Neural progenitor cell (in vitro differentiated cells): ENCODE measurements at regions not wholly inside any gene's neighbourhood (a gene's known extent, or its start where the extent isn't known, plus 50 kb on each side); places are given as distances from the start of the nearest gene placed in this dataset.

Source experiments
- DNase-seq: peaks from one replicate; pipeline ENCODE4 v3.0.0-alpha.2; 2016; ENCODE audit warnings: low spot score
- H2AFZ ChIP-seq: fragments of 200-600 bp; sonication (generic); replicated peaks from 2 replicates; pipeline ENCODE4 v1.6.1; 2016; ENCODE audit warnings: antibody characterized with exemption
- H3F3A ChIP-seq: fragments of 200-600 bp; sonication (generic); 2 replicates; pipeline ENCODE4 v1.6.1; 2016; ENCODE audit warnings: antibody characterized with exemption, low read depth
- H3K27ac ChIP-seq: fragments of 200-600 bp; sonication (generic); 2 replicates; pipeline ENCODE4 v1.5.1; 2016; ENCODE audit warnings: mild to moderate bottlenecking
- H3K27me3 ChIP-seq: fragments of 200-600 bp; sonication (generic); 2 replicates; pipeline ENCODE4 v1.6.1; 2016; ENCODE audit warnings: mild to moderate bottlenecking, moderate library complexity
- H3K36me3 ChIP-seq: fragments of 200-600 bp; sonication (generic); 2 replicates; pipeline ENCODE4 v1.5.1; 2016
- H3K4me1 ChIP-seq: fragments of 200-600 bp; sonication (generic); 2 replicates; pipeline ENCODE4 v1.6.1; 2016; ENCODE audit warnings: mixed run types
- H3K4me2 ChIP-seq: fragments of 200-600 bp; sonication (generic); 2 replicates; pipeline ENCODE4 v1.6.1; 2016
- H3K4me3 ChIP-seq: fragments of 200-600 bp; sonication (generic); 2 replicates; pipeline ENCODE4 v1.5.1; 2016
- H3K79me2 ChIP-seq: fragments of 200-600 bp; sonication (generic); 2 replicates; pipeline ENCODE4 v1.6.1; 2016; ENCODE audit warnings: low read depth
- H3K9ac ChIP-seq: fragments of 200-600 bp; sonication (generic); 2 replicates; pipeline ENCODE4 v1.6.1; 2016
- H3K9me3 ChIP-seq: fragments of 200-600 bp; sonication (generic); 2 replicates; pipeline ENCODE4 v1.5.1; 2016; ENCODE audit warnings: low read depth
- H4K20me1 ChIP-seq: fragments of 200-600 bp; sonication (generic); 2 replicates; pipeline ENCODE4 v1.6.1; 2016; ENCODE audit warnings: low read depth
- H3K27ac Mint-ChIP-seq: 3 replicates; pipeline ENCODE4 v1.8.0; 2021; ENCODE audit warnings: mixed read lengths
- H3K27me3 Mint-ChIP-seq: 2 replicates; pipeline ENCODE4 v1.8.0; 2022; ENCODE audit warnings: low read depth, mild to moderate bottlenecking, inconsistent platforms, moderate library complexity, mixed read lengths; ENCODE audit not compliant: insufficient read depth
- H3K36me3 Mint-ChIP-seq: 3 replicates; pipeline ENCODE4 v1.8.0; 2021; ENCODE audit warnings: mixed read lengths
- H3K4me1 Mint-ChIP-seq: 3 replicates; pipeline ENCODE4 v1.8.0; 2021; ENCODE audit warnings: mixed read lengths
- H3K4me3 Mint-ChIP-seq: 3 replicates; pipeline ENCODE4 v1.8.0; 2021; ENCODE audit warnings: mild to moderate bottlenecking, moderate library complexity, mixed read lengths
- H3K9me3 Mint-ChIP-seq: 3 replicates; pipeline ENCODE4 v1.8.0; 2020; ENCODE audit warnings: mixed read lengths
- CTCF ChIP-seq: fragments of 200-600 bp; sonication (generic); IDR thresholded peaks from 2 replicates; pipeline ENCODE4 v1.5.1; 2017; ENCODE audit warnings: antibody characterized with exemption, mild to moderate bottlenecking
- EZH2 ChIP-seq: fragments of 200-600 bp; sonication (generic); IDR thresholded peaks from 2 replicates; pipeline ENCODE4 v1.6.1; 2017; ENCODE audit warnings: antibody characterized with exemption, mild to moderate bottlenecking, moderate library complexity
- EZH2phosphoT487 ChIP-seq: fragments of 200-600 bp; sonication (generic); IDR thresholded peaks from 2 replicates; pipeline ENCODE4 v1.6.1; 2017; ENCODE audit warnings: antibody characterized with exemption

DNA sequence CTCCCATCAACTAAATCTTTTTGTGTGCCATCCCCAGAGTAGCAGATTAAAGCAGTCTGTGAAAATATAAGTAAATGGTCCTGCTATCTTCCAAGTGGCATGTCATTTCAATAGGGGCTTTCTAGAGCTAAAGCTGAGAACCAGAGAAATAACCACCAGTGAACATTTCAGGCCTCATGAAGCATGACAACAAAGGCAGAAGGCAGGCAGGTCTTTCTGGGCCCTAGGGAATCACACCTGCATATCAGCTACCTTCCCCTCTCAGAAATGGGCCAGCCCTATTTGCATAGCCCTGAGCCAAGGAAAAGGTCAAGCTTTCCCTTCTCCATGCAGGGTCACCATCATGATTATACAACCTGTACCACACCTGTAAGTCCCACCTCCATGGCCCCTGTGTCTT lies 205.3 kb downstream of the DEPDC1B start:
- H4K20me1 ChIP-seq = no peaks in the 10 kb centered on the region
- no peaks in the 10 kb centered on the region for H3F3A ChIP-seq
- peak overlapping the region; percentile 17 for H2AFZ ChIP-seq
- H3K27ac ChIP-seq = no peak overlapping the region
- H3K4me1 ChIP-seq = peaks cover 16% of the 10 kb centered on the region
- Mint-ChIP-seq H3K4me3 (no peak overlapping the region), H3K9me3 (no peaks in the 10 kb centered on the region), H3K27me3 (peaks cover 3% of the 10 kb centered on the region), H3K4me1 (peaks cover 3% of the 10 kb centered on the region), H3K36me3 (no peaks in the 10 kb centered on the region), H3K27ac (no peak overlapping the region)
- no peak for DNase-seq
- no peaks in the 10 kb centered on the region for H3K27me3 ChIP-seq
- H3K79me2 ChIP-seq = no peaks in the 10 kb centered on the region
- TF ChIP-seq CTCF (no peak), EZH2 (no peak)
- peak overlapping the region; percentile 38 for H3K4me2 ChIP-seq
- no peaks in the 10 kb centered on the region for H3K36me3 ChIP-seq
- H3K4me3 ChIP-seq = no peak overlapping the region
- no peak overlapping the region for H3K9ac ChIP-seq
- no peaks in the 10 kb centered on the region for H3K9me3 ChIP-seq

DNA sequence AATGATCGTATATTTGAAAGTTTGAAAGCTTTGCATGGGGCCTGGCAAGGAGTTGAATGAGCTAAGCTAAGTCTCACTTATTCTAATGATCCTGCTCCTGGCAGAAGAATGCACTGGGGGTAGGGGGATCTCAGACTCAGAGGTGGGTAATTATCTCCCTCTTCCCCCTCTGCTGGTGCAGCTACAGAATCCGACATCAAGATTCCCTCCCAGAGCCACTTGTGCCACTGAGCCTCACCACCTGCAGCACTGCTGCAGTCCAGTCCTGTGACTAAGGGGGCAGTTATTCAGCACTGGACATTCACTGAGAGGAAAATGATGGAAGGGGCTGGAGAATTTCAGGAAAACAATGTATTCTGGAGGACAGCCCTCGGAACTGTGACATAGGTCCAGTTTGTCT lies 205.8 kb downstream of the DEPDC1B start:
- H3K4me1 ChIP-seq = peaks cover 12% of the 10 kb centered on the region
- Mint-ChIP-seq H3K36me3 (no peaks in the 10 kb centered on the region), H3K9me3 (no peaks in the 10 kb centered on the region), H3K27ac (no peak overlapping the region), H3K4me3 (no peak overlapping the region), H3K4me1 (peaks cover 3% of the 10 kb centered on the region), H3K27me3 (peaks cover 3% of the 10 kb centered on the region)
- no peak overlapping the region for H3K9ac ChIP-seq
- H4K20me1 ChIP-seq = no peaks in the 10 kb centered on the region
- no peaks in the 10 kb centered on the region for H3F3A ChIP-seq
- peak overlapping the region; percentile 17 for H2AFZ ChIP-seq
- TF ChIP-seq EZH2 (no peak), CTCF (peak; percentile 9)
- H3K4me2 ChIP-seq = peak overlapping the region; percentile 38
- H3K27ac ChIP-seq = no peak overlapping the region
- DNase-seq = peak; percentile 60
- no peaks in the 10 kb centered on the region for H3K79me2 ChIP-seq
- H3K4me3 ChIP-seq = no peak overlapping the region
- H3K36me3 ChIP-seq = no peaks in the 10 kb centered on the region
- no peaks in the 10 kb centered on the region for H3K9me3 ChIP-seq
- no peaks in the 10 kb centered on the region for H3K27me3 ChIP-seq

- Histone ChIP-seq H3K79me2 (no peaks in the 10 kb centered on the region), H3K27me3 (no peaks in the 10 kb centered on the region), H3K27ac (no peak overlapping the region), H3K4me3 (no peak overlapping the region), H3K9ac (no peak overlapping the region), H3K9me3 (no peaks in the 10 kb centered on the region), H3F3A (no peaks in the 10 kb centered on the region), H3K36me3 (no peaks in the 10 kb centered on the region), H3K4me1 (peaks cover 11% of the 10 kb centered on the region), H3K4me2 (no peak overlapping the region), H4K20me1 (no peaks in the 10 kb centered on the region), H2AFZ (no peak overlapping the region)
- TF ChIP-seq EZH2 (no peak), CTCF (no peak), EZH2phosphoT487 (no peak)
- Mint-ChIP-seq H3K4me3 (no peak overlapping the region), H3K27ac (no peak overlapping the region), H3K27me3 (peaks cover 3% of the 10 kb centered on the region), H3K36me3 (no peaks in the 10 kb centered on the region), H3K4me1 (peaks cover 3% of the 10 kb centered on the region), H3K9me3 (no peaks in the 10 kb centered on the region)
- DNase-seq = no peak
These were observed 206.6 kb downstream of the DEPDC1B start for GRCh38 chr5:60493372-60493771.

DNA sequence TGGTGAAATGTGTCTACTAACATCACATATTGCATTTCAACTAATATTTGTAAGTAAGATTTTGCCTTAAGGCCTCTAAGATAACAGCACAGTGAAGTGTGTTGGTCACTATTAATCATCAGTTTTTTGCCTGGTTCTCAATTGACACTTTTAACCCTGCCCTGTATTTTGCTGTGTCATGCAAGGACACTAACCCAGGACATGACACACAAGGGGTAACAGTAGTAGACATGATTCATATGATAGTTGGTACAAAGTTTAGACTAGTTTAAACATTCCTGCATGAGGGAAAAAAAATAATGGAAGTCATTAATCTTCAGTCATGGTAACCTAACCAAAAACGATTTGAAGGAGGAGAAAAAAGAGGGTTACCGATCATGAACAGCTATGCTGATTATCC lies 207.0 kb downstream of the DEPDC1B start:
- peaks cover 3% of the 10 kb centered on the region for H3K4me1 Mint-ChIP-seq
- H4K20me1 ChIP-seq = no peaks in the 10 kb centered on the region

More for the DNA sequence above, 207.0 kb downstream of the DEPDC1B start:
- Mint-ChIP-seq H3K36me3 (no peaks in the 10 kb centered on the region), H3K9me3 (no peaks in the 10 kb centered on the region), H3K27me3 (peaks cover 3% of the 10 kb centered on the region), H3K4me3 (no peak overlapping the region), H3K27ac (no peak overlapping the region)
- no peak overlapping the region for H3K4me2 ChIP-seq
- DNase-seq = no peak
- no peak overlapping the region for H3K9ac ChIP-seq
- H3K4me1 ChIP-seq = peaks cover 11% of the 10 kb centered on the region
- no peak overlapping the region for H3K27ac ChIP-seq
- no peaks in the 10 kb centered on the region for H3K9me3 ChIP-seq
- no peaks in the 10 kb centered on the region for H3F3A ChIP-seq
- H3K36me3 ChIP-seq = no peaks in the 10 kb centered on the region
- H3K4me3 ChIP-seq = no peak overlapping the region
- no peak overlapping the region for H2AFZ ChIP-seq
- no peak for TF ChIP-seq CTCF
- TF ChIP-seq EZH2 = no peak
- TF ChIP-seq EZH2phosphoT487 = no peak
- no peaks in the 10 kb centered on the region for H3K79me2 ChIP-seq
- no peaks in the 10 kb centered on the region for H3K27me3 ChIP-seq
